Right atrium auricular region (tissue), 2 donors: ENCODE measurements at regions not wholly inside any gene's neighbourhood (a gene's known extent, or its start where the extent isn't known, plus 50 kb on each side); places are given as distances from the start of the nearest gene placed in this dataset.

Experiments used
- DNase-seq: peaks from one replicate; pipeline ENCODE4 v3.0.0-alpha.2; 2019; ENCODE audit warnings: low spot score
- H3K27ac ChIP-seq, 2 donors: fragments of 200-600 bp; sonication (generic); 1 replicate in 1 of 2; 2 replicates in 1 of 2; pipeline ENCODE4 v1.5.1; 2016 to 2019
- H3K27me3 ChIP-seq, 2 donors: fragments of 200-600 bp; sonication (generic); one replicate each; pipeline versions ENCODE4 v1.5.1 to v1.6.0; 2017 to 2019
- H3K36me3 ChIP-seq: fragments of 200-600 bp; sonication (generic); one replicate; pipeline ENCODE4 v1.5.1; 2016
- H3K4me1 ChIP-seq, 2 donors: fragments of 200-600 bp; sonication (generic); one replicate each; pipeline versions ENCODE4 v1.5.1 to v1.6.0; 2017 to 2019
- H3K4me3 ChIP-seq, 2 donors: fragments of 200-600 bp; sonication (generic); 1 replicate in 1 of 2; 2 replicates in 1 of 2; pipeline ENCODE4 v1.5.1; 2017 to 2019; ENCODE audit warnings: mild to moderate bottlenecking in 1 of 2, moderate library complexity in 1 of 2
- H3K9me3 ChIP-seq, 2 donors: fragments of 200-600 bp; sonication (generic); one replicate each; pipeline ENCODE4 v1.5.1; 2019
- CTCF ChIP-seq, 2 donors: fragments of 200-600 bp; sonication (generic); IDR thresholded peaks; one replicate each; pipeline ENCODE4 v1.5.1; 2019; ENCODE audit warnings: antibody characterized with exemption in 2 of 2

DNA sequence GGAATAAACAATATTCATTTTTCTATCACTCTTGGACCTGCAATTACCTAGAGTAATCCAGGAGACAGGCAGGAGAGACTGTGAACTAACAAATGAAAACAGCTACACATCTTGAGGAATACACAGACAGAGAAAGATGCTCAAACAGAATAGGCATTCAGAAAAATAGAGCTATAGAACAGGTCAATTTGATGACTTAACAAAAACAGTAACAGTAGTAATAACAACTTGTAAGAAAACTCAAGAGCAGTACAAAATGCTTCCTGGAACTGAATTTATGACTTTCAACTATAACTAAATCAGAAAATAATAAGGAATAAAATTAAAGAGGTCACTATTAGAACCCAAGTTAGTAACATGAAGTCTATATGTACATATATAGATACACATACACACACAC, 579.3 kb downstream of the TLR4 start:
- no peak overlapping the region for H3K27ac ChIP-seq
- H3K4me1 ChIP-seq: no peaks in the 10 kb centered on the region
- TF ChIP-seq CTCF (IDR thresholded peaks at IDR 0.05): no peak

DNA sequence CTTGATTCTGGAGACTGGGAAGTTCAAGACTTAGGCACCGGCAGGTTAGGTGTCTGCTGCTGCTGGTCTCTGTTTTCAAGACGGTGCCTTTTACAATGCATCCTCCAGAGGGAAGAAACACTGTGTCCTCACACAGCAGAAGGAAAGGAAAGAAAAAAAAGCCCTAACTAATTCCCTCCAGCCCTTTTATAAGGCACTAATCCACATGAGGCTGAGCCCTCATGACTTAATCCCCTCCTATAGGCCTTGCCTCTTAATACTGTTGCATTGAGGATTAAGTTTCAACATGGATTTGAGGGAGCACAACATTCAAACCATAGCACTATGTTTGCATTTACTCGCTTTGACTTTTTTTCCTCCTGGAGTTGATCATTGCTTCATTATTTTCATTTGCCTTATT, 585.9 kb downstream of the TLR4 start:
- H3K27me3 ChIP-seq: no peaks in the 10 kb centered on the region
- no peaks in the 10 kb centered on the region for H3K4me1 ChIP-seq
- TF ChIP-seq CTCF (IDR thresholded peaks at IDR 0.05): no peak
- DNase-seq: no peak
- no peaks in the 10 kb centered on the region for H3K9me3 ChIP-seq
- no peak overlapping the region for H3K27ac ChIP-seq
- H3K36me3 ChIP-seq: no peaks in the 10 kb centered on the region
- no peak overlapping the region for H3K4me3 ChIP-seq

More for the DNA sequence above, 579.3 kb downstream of the TLR4 start:
- Histone ChIP-seq H3K36me3 (no peaks in the 10 kb centered on the region), H3K27me3 (no peaks in the 10 kb centered on the region), H3K9me3 (no peaks in the 10 kb centered on the region), H3K4me3 (no peak overlapping the region)
- no peak for DNase-seq

DNA sequence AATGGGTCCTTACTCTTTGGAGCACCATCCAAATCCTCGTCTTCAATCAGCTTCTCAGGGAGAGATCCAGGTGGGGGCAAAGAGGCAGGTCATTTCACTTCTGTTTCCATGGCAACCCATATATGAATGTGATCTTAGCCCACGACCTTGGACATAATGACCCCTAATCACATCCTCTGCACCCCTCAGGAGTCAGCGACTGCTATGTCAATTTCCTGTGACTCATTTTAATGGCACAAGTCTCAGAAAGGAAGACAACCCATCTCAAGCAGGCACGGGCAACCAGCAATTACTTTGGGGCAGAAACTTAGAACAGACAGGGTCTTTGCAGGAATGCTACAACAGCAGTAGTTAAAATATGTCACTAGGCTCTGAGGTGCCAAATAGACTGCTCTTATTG, 591.2 kb downstream of the TLR4 start:
- no peak for TF ChIP-seq CTCF (IDR thresholded peaks at IDR 0.05)
- no peaks in the 10 kb centered on the region for H3K9me3 ChIP-seq
- H3K27ac ChIP-seq: no peak overlapping the region
- no peaks in the 10 kb centered on the region for H3K27me3 ChIP-seq
- no peak overlapping the region for H3K4me3 ChIP-seq
- no peaks in the 10 kb centered on the region for H3K36me3 ChIP-seq
- no peaks in the 10 kb centered on the region for H3K4me1 ChIP-seq
- no peak for DNase-seq

DNA sequence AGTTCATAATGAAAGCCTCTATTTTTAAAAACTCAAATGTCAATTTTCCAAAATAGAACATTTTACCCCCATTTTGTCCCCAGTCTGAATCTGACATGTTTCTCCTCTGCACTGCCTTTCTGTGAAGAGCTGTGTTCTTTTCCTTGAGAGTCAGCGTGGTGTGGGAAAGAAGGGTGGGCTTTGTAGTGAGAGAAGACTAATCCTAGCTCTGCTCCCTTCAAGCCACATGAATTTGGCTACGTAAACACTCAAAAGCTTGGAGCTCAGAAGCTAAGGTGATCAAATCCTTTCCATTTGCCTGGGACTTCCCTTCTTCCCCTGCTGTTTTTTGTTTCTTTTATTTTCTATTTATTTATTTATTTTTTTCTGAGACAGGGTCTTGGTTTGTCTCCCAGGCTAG, 598.5 kb downstream of the TLR4 start:
- Histone ChIP-seq H3K4me1 (no peaks in the 10 kb centered on the region), H3K27ac (no peak overlapping the region), H3K9me3 (no peaks in the 10 kb centered on the region), H3K4me3 (no peak overlapping the region), H3K36me3 (no peaks in the 10 kb centered on the region), H3K27me3 (no peaks in the 10 kb centered on the region)
- no peak for TF ChIP-seq CTCF (IDR thresholded peaks at IDR 0.05)
- no peak for DNase-seq

GRCh38 chr9:118303216-118303615, 599.0 kb downstream of the TLR4 start:
- Histone ChIP-seq H3K9me3 (no peaks in the 10 kb centered on the region), H3K27me3 (no peaks in the 10 kb centered on the region), H3K4me1 (no peaks in the 10 kb centered on the region), H3K36me3 (no peaks in the 10 kb centered on the region), H3K27ac (no peak overlapping the region), H3K4me3 (no peak overlapping the region)
- no peak for TF ChIP-seq CTCF (IDR thresholded peaks at IDR 0.05)
- DNase-seq: no peak

GRCh38 chr9:118305331-118305730, 601.1 kb downstream of the TLR4 start:
- Histone ChIP-seq H3K4me1 (no peaks in the 10 kb centered on the region), H3K9me3 (no peaks in the 10 kb centered on the region), H3K27me3 (no peaks in the 10 kb centered on the region), H3K27ac (no peak overlapping the region), H3K4me3 (no peak overlapping the region), H3K36me3 (no peaks in the 10 kb centered on the region)
- TF ChIP-seq CTCF (IDR thresholded peaks at IDR 0.05): no peak
- no peak for DNase-seq
